SK-N-SH (cell line): ENCODE measurements at regions not wholly inside any gene's neighbourhood (a gene's known extent, or its start where the extent isn't known, plus 50 kb on each side); places are given as distances from the start of the nearest gene placed in this dataset.

Experiments used
- CTCF ChIA-PET: fragments of 300-600, 350-600 bp; formaldehyde crosslinking; extraction: SDS; loops from one replicate; lab custom pipeline; 2021; lab: Yijun Ruan, JAX
- POLR2A ChIA-PET: fragments of 350-600 bp; sonication (Branson Sonifier 250); formaldehyde crosslinking; extraction: SDS; loops from one replicate; lab custom pipeline; 2020; ENCODE audit warnings: antibody characterized with exemption, inconsistent platforms; lab: Yijun Ruan, JAX
- DNase-seq: peaks from one replicate; pipeline ENCODE4 v3.0.0; 2012
- H2AFZ ChIP-seq: fragments of 200-600 bp; sonication (generic); 2 replicates; pipeline ENCODE4 v1.8.1; 2016; ENCODE audit warnings: antibody characterized with exemption, mild to moderate bottlenecking, low read depth
- H3F3A ChIP-seq: fragments of 200-600 bp; sonication (generic); replicated peaks from 2 replicates; pipeline ENCODE3; 2016; ENCODE audit warnings: antibody characterized with exemption, mild to moderate bottlenecking; ENCODE audit not compliant: insufficient read depth
- H3K27ac ChIP-seq, 2 experiments: fragments of 200-500 bp in 1 of 2; fragments of 200-600 bp in 1 of 2; sonication (Bioruptor generic) in 1 of 2; sonication (generic), shearing (Covaris generic) in 1 of 2; 2 replicates each; pipeline versions ENCODE4 v1.5.1 to v1.6.1; 2014 to 2016; ENCODE audit warnings: low read depth in 2 of 2, inconsistent platforms in 1 of 2, low read length in 1 of 2, mild to moderate bottlenecking in 1 of 2, mixed read lengths in 1 of 2
- H3K27me3 ChIP-seq: fragments of 200-600 bp; sonication (generic), shearing (Covaris generic); 2 replicates; pipeline ENCODE4 v1.6.1; 2016; ENCODE audit warnings: mixed run types; ENCODE audit not compliant: insufficient read depth
- H3K36me3 ChIP-seq, 2 experiments: fragments of 200-500 bp in 1 of 2; fragments of 200-600 bp in 1 of 2; sonication (Bioruptor generic) in 1 of 2; sonication (generic) in 1 of 2; replicated peaks in 1 of 2; 2 replicates each; pipeline versions ENCODE3 to v1.5.1; 2014 to 2016; ENCODE audit warnings: low read length in 1 of 2, mild to moderate bottlenecking in 1 of 2; ENCODE audit not compliant: insufficient read depth in 2 of 2, control insufficient read depth in 1 of 2
- H3K4me1 ChIP-seq, 2 experiments: fragments of 200-500 bp in 1 of 2; fragments of 200-600 bp in 1 of 2; sonication (Bioruptor generic) in 1 of 2; sonication (generic), shearing (Covaris generic) in 1 of 2; 2 replicates each; pipeline versions ENCODE4 v1.5.1 to v1.6.1; 2014 to 2016; ENCODE audit warnings: low read depth in 1 of 2, low read length in 1 of 2, mixed run types in 1 of 2; ENCODE audit not compliant: insufficient read depth in 2 of 2, control insufficient read depth in 1 of 2
- H3K4me2 ChIP-seq: fragments of 200-600 bp; sonication (generic), shearing (Covaris generic); 2 replicates; pipeline ENCODE4 v1.6.1; 2017; ENCODE audit warnings: mixed run types
- H3K4me3 ChIP-seq, 2 experiments: fragments of 200-500 bp in 1 of 2; fragments of 200-600 bp in 1 of 2; sonication (Bioruptor generic) in 1 of 2; sonication (generic), shearing (Covaris generic) in 1 of 2; 2 replicates each; pipeline versions ENCODE4 v1.5.1 to v1.8.1; 2014 to 2016; ENCODE audit warnings: low read depth in 2 of 2, inconsistent platforms in 1 of 2, low read length in 1 of 2, mild to moderate bottlenecking in 1 of 2, mixed read lengths in 1 of 2, moderate library complexity in 1 of 2
- H3K79me2 ChIP-seq: fragments of 200-600 bp; sonication (generic); 2 replicates; pipeline ENCODE4 v1.8.1; 2017; ENCODE audit warnings: mild to moderate bottlenecking; ENCODE audit not compliant: insufficient read depth
- H3K9ac ChIP-seq: fragments of 200-600 bp; sonication (generic); 2 replicates; pipeline ENCODE4 v1.6.1; 2017; ENCODE audit warnings: mixed run types
- H3K9me2 ChIP-seq: fragments of 200-600 bp; sonication (generic); 2 replicates; pipeline ENCODE4 v1.6.1; 2017; ENCODE audit warnings: mixed run types
- H3K9me3 ChIP-seq: fragments of 200-600 bp; sonication (generic); 2 replicates; pipeline ENCODE4 v1.6.1; 2017; ENCODE audit warnings: mixed run types, mild to moderate bottlenecking, moderate library complexity
- H4K20me1 ChIP-seq: fragments of 200-600 bp; sonication (generic); 2 replicates; pipeline ENCODE4 v1.6.1; 2017; ENCODE audit warnings: mild to moderate bottlenecking, mixed run types; ENCODE audit not compliant: insufficient read depth
- ELF1 ChIP-seq: IDR thresholded peaks from 2 replicates; pipeline ENCODE4 v1.4.0; 2012
- EP300 ChIP-seq, 2 experiments: IDR thresholded peaks; 2 replicates each; pipeline versions ENCODE4 v1.4.0 to v1.6.1; 2012; ENCODE audit warnings: borderline replicate concordance in 1 of 2, low read depth in 1 of 2, low read length in 1 of 2
- FOSL2 ChIP-seq: IDR thresholded peaks from 2 replicates; pipeline ENCODE4 v1.4.0; 2012; ENCODE audit warnings: low read depth, mild to moderate bottlenecking, moderate library complexity, borderline replicate concordance
- GATA2 ChIP-seq: sonication (generic); formaldehyde crosslinking; IDR thresholded peaks from 2 replicates; pipeline ENCODE4 v1.5.0; 2020; ENCODE audit warnings: mild to moderate bottlenecking, missing genetic modification reagents
- JUND ChIP-seq: IDR thresholded peaks from 2 replicates; pipeline ENCODE4 v1.4.0; 2012
- MEF2A ChIP-seq: IDR thresholded peaks from 2 replicates; pipeline ENCODE4 v1.4.0; 2012; ENCODE audit warnings: low read depth, borderline replicate concordance
- NFIC ChIP-seq: IDR thresholded peaks from 2 replicates; pipeline ENCODE4 v1.4.0; 2012; ENCODE audit warnings: borderline replicate concordance
- NRF1 ChIP-seq: IDR thresholded peaks from 2 replicates; pipeline ENCODE4 v1.6.1; 2012; ENCODE audit warnings: low read depth, mild to moderate bottlenecking, low read length
- PBX3 ChIP-seq: IDR thresholded peaks from 2 replicates; pipeline ENCODE4; 2012
- POLR2AphosphoS5 ChIP-seq: IDR thresholded peaks from 2 replicates; pipeline ENCODE4 v1.6.1; 2012; ENCODE audit warnings: low read depth, low read length
- RAD21 ChIP-seq: IDR thresholded peaks from 2 replicates; pipeline ENCODE4 v1.6.1; 2012; ENCODE audit warnings: mild to moderate bottlenecking, low read length
- RFX5 ChIP-seq: IDR thresholded peaks from 2 replicates; pipeline ENCODE4 v1.6.1; 2012; ENCODE audit warnings: mild to moderate bottlenecking, improper control_type of control experiment, low read length
- RXRA ChIP-seq: IDR thresholded peaks from 2 replicates; pipeline ENCODE4 v1.4.0; 2012; ENCODE audit warnings: low read depth, mild to moderate bottlenecking, borderline replicate concordance
- TEAD4 ChIP-seq: IDR thresholded peaks from 2 replicates; pipeline ENCODE4 v1.4.0; 2012; ENCODE audit warnings: mild to moderate bottlenecking, borderline replicate concordance; ENCODE audit not compliant: insufficient read depth
- USF2 ChIP-seq: fragments of 150-350 bp; IDR thresholded peaks from 2 replicates; pipeline ENCODE4 v1.6.1; 2017; ENCODE audit warnings: antibody characterized with exemption, low read length, low read depth, borderline replicate concordance
- ZBTB33 ChIP-seq: IDR thresholded peaks from 2 replicates; pipeline ENCODE4 v1.4.0; 2012; ENCODE audit warnings: low read depth, borderline replicate concordance
- WGBS: methylation state at CpG from one replicate; pipeline ENCODE4 v1.1.6; 2017; ENCODE audit warnings: low lambda C conversion rate; 5-methylcytosine and 5-hydroxymethylcytosine counted together

- TF ChIP-seq EP300 (IDR thresholded peaks at IDR 0.05; ENCODE audit: borderline replicate concordance in 1 of 2, low read depth in 1 of 2, low read length in 1 of 2): no peak
- TF ChIP-seq PBX3: no peak
- no peak for TF ChIP-seq ELF1
- TF ChIP-seq USF2: no peak
- TF ChIP-seq ZBTB33: no peak
- no peak for TF ChIP-seq JUND
- no peak for TF ChIP-seq RFX5
- TF ChIP-seq MEF2A: no peak
- no peak for TF ChIP-seq NFIC
- no peak for TF ChIP-seq NRF1
These were observed 135.6 kb upstream of the NEBL start (continued) for GRCh38 chr10:21032587-21033319.

GRCh38 chr10:21031232-21031795 lies 134.2 kb upstream of the NEBL start:
- Histone ChIP-seq H3K9me2 (no peaks in the 10 kb centered on the region), H3K36me3 (no peaks in the 10 kb centered on the region), H4K20me1 (no peaks in the 10 kb centered on the region), H3K4me3 (no peak overlapping the region), H3K9ac (no peak overlapping the region), H3K79me2 (no peaks in the 10 kb centered on the region), H2AFZ (no peak overlapping the region), H3K4me1 (no peaks in the 10 kb centered on the region; a peak in 1 of 4 replicates), H3K4me2 (no peak overlapping the region), H3K9me3 (no peaks in the 10 kb centered on the region), H3K27me3 (no peaks in the 10 kb centered on the region), H3K27ac (no peak overlapping the region; a peak in 1 of 4 replicates), H3F3A (no peaks in the 10 kb centered on the region)
- WGBS: 89% methylated on average over 7 of the region's 7 CpGs
- CTCF ChIA-PET: interaction anchor here (1.4 to 2.1 kb wide), 2 partner anchors 11 to 20 kb away, joined by 5 to 8 read pairs; no protein-coding TSS in a partner anchor
- POLR2A ChIA-PET: no interaction called here
- DNase-seq: no peak
- TF ChIP-seq NRF1 (no peak), POLR2AphosphoS5 (no peak), FOSL2 (no peak), NFIC (no peak), RXRA (no peak), TEAD4 (no peak), GATA2 (CRISPR knock-in tag) (no peak), RAD21 (no peak)
